HEK293 (cell line): ENCODE measurements at regions not wholly inside any gene's neighbourhood (a gene's known extent, or its start where the extent isn't known, plus 50 kb on each side); places are given as distances from the start of the nearest gene placed in this dataset.

Experiments
- GFI1B ChIP-seq: fragments of 450-650 bp; formaldehyde crosslinking; IDR thresholded peaks from 2 replicates; pipeline ENCODE4 v1.5.1; 2016; ENCODE audit warnings: missing biosample characterization, missing genetic modification characterization
- GLIS1 ChIP-seq: fragments of 450-650 bp; formaldehyde crosslinking; IDR thresholded peaks from 2 replicates; pipeline ENCODE4 v1.5.1; 2016; ENCODE audit warnings: missing biosample characterization, missing genetic modification characterization
- KLF17 ChIP-seq: fragments of 450-650 bp; formaldehyde crosslinking; IDR thresholded peaks from 2 replicates; pipeline ENCODE4 v1.5.1; 2016; ENCODE audit warnings: missing biosample characterization, missing genetic modification characterization
- MYNN ChIP-seq: fragments of 450-650 bp; formaldehyde crosslinking; IDR thresholded peaks from 2 replicates; pipeline ENCODE4 v1.5.1; 2016; ENCODE audit warnings: missing biosample characterization, missing genetic modification characterization, borderline replicate concordance
- RBAK ChIP-seq: fragments of 450-650 bp; formaldehyde crosslinking; IDR thresholded peaks from 2 replicates; pipeline ENCODE4 v1.5.1; 2016; ENCODE audit warnings: missing biosample characterization, missing genetic modification characterization
- SALL2 ChIP-seq: fragments of 450-650 bp; formaldehyde crosslinking; IDR thresholded peaks from 2 replicates; pipeline ENCODE4 v1.5.0; 2017; ENCODE audit warnings: missing biosample characterization, mild to moderate bottlenecking, missing genetic modification characterization, borderline replicate concordance
- SETDB1 ChIP-seq: IDR thresholded peaks from one replicate; pipeline ENCODE4 v1.6.1; 2017; ENCODE audit warnings: mild to moderate bottlenecking, low read length, moderate library complexity, mixed read lengths; ENCODE audit not compliant: insufficient read length
- TCF7L2 ChIP-seq: IDR thresholded peaks from 2 replicates; pipeline ENCODE4 v1.6.1; 2011; ENCODE audit warnings: low read depth, mild to moderate bottlenecking, inconsistent platforms, low read length, moderate library complexity, borderline replicate concordance
- YY1 ChIP-seq: fragments of 450-650 bp; formaldehyde crosslinking; IDR thresholded peaks from 2 replicates; pipeline ENCODE4 v1.5.1; 2018; ENCODE audit warnings: missing biosample characterization, missing genetic modification characterization
- ZBTB1 ChIP-seq: fragments of 450-650 bp; formaldehyde crosslinking; IDR thresholded peaks from 2 replicates; pipeline ENCODE4 v1.5.1; 2016; ENCODE audit warnings: missing biosample characterization, missing genetic modification characterization
- ZBTB49 ChIP-seq: fragments of 450-650 bp; formaldehyde crosslinking; IDR thresholded peaks from 2 replicates; pipeline ENCODE4 v1.5.1; 2016; ENCODE audit warnings: missing biosample characterization, missing genetic modification characterization, low read depth
- ZEB2 ChIP-seq: fragments of 450-650 bp; formaldehyde crosslinking; IDR thresholded peaks from 2 replicates; pipeline ENCODE4 v1.5.1; 2016; ENCODE audit warnings: missing biosample characterization, missing genetic modification characterization
- ZFP69B ChIP-seq: fragments of 450-650 bp; formaldehyde crosslinking; IDR thresholded peaks from 2 replicates; pipeline ENCODE4 v1.5.1; 2016; ENCODE audit warnings: missing biosample characterization, missing genetic modification characterization
- ZNF10 ChIP-seq: fragments of 450-650 bp; formaldehyde crosslinking; IDR thresholded peaks from 2 replicates; pipeline ENCODE4 v1.5.1; 2017; ENCODE audit warnings: missing biosample characterization, missing genetic modification characterization
- ZNF132 ChIP-seq: fragments of 450-650 bp; formaldehyde crosslinking; IDR thresholded peaks from 2 replicates; pipeline ENCODE4 v1.5.1; 2017; ENCODE audit warnings: missing biosample characterization, missing genetic modification characterization, borderline replicate concordance
- ZNF133 ChIP-seq: fragments of 450-650 bp; formaldehyde crosslinking; IDR thresholded peaks from 2 replicates; pipeline ENCODE4 v1.5.1; 2016; ENCODE audit warnings: missing biosample characterization, missing genetic modification characterization
- ZNF157 ChIP-seq: fragments of 450-650 bp; formaldehyde crosslinking; IDR thresholded peaks from 2 replicates; pipeline ENCODE4 v1.5.1; 2016; ENCODE audit warnings: missing biosample characterization, missing genetic modification characterization
- ZNF202 ChIP-seq: fragments of 450-650 bp; formaldehyde crosslinking; IDR thresholded peaks from 2 replicates; pipeline ENCODE4 v1.5.1; 2016; ENCODE audit warnings: missing biosample characterization, missing genetic modification characterization, borderline replicate concordance
- ZNF324 ChIP-seq: fragments of 450-650 bp; formaldehyde crosslinking; IDR thresholded peaks from 2 replicates; pipeline ENCODE4 v1.5.1; 2016; ENCODE audit warnings: missing biosample characterization, missing genetic modification characterization
- ZNF335 ChIP-seq: fragments of 450-650 bp; formaldehyde crosslinking; conservative IDR thresholded peaks from 2 replicates; pipeline ENCODE4 v1.5.1; 2016; ENCODE audit warnings: missing biosample characterization, missing genetic modification characterization
- ZNF350 ChIP-seq: fragments of 450-650 bp; formaldehyde crosslinking; IDR thresholded peaks from 2 replicates; pipeline ENCODE4 v1.5.0; 2017; ENCODE audit warnings: missing biosample characterization, mild to moderate bottlenecking, missing genetic modification characterization
- ZNF366 ChIP-seq: fragments of 450-650 bp; formaldehyde crosslinking; conservative IDR thresholded peaks from 2 replicates; pipeline ENCODE4 v1.5.1; 2016; ENCODE audit warnings: missing biosample characterization, missing genetic modification characterization
- ZNF48 ChIP-seq: fragments of 450-650 bp; formaldehyde crosslinking; IDR thresholded peaks from 2 replicates; pipeline ENCODE4 v1.5.1; 2016; ENCODE audit warnings: missing biosample characterization, missing genetic modification characterization
- ZNF501 ChIP-seq: fragments of 450-650 bp; formaldehyde crosslinking; IDR thresholded peaks from 2 replicates; pipeline ENCODE4 v1.5.1; 2016; ENCODE audit warnings: missing biosample characterization, missing genetic modification characterization
- ZNF514 ChIP-seq: fragments of 450-650 bp; formaldehyde crosslinking; IDR thresholded peaks from 2 replicates; pipeline ENCODE4 v1.5.1; 2016; ENCODE audit warnings: missing biosample characterization, missing genetic modification characterization
- ZNF521 ChIP-seq: fragments of 450-650 bp; formaldehyde crosslinking; IDR thresholded peaks from 2 replicates; pipeline ENCODE4 v1.5.1; 2017; ENCODE audit warnings: missing biosample characterization, mild to moderate bottlenecking, missing genetic modification characterization
- ZNF544 ChIP-seq: fragments of 450-650 bp; formaldehyde crosslinking; IDR thresholded peaks from 2 replicates; pipeline ENCODE4 v1.5.0; 2017; ENCODE audit warnings: missing biosample characterization, missing genetic modification characterization
- ZNF548 ChIP-seq: fragments of 450-650 bp; formaldehyde crosslinking; IDR thresholded peaks from 2 replicates; pipeline ENCODE4 v1.5.1; 2016; ENCODE audit warnings: missing biosample characterization, missing genetic modification characterization
- ZNF555 ChIP-seq: fragments of 450-650 bp; formaldehyde crosslinking; conservative IDR thresholded peaks from 2 replicates; pipeline ENCODE4 v1.5.1; 2017; ENCODE audit warnings: missing biosample characterization, mild to moderate bottlenecking, missing genetic modification characterization, inconsistent platforms
- ZNF600 ChIP-seq: fragments of 450-650 bp; formaldehyde crosslinking; IDR thresholded peaks from 2 replicates; pipeline ENCODE4 v1.5.1; 2016; ENCODE audit warnings: missing biosample characterization, missing genetic modification characterization
- ZNF621 ChIP-seq: fragments of 450-650 bp; formaldehyde crosslinking; IDR thresholded peaks from 2 replicates; pipeline ENCODE4 v1.5.1; 2017; ENCODE audit warnings: missing biosample characterization, missing genetic modification characterization
- ZNF664 ChIP-seq: fragments of 450-650 bp; formaldehyde crosslinking; IDR thresholded peaks from 2 replicates; pipeline ENCODE4 v1.5.1; 2016; ENCODE audit warnings: missing biosample characterization, missing genetic modification characterization
- ZNF701 ChIP-seq: fragments of 450-650 bp; formaldehyde crosslinking; IDR thresholded peaks from 2 replicates; pipeline ENCODE4 v1.5.1; 2016; ENCODE audit warnings: missing biosample characterization, missing genetic modification characterization
- ZNF747 ChIP-seq: fragments of 450-650 bp; formaldehyde crosslinking; IDR thresholded peaks from 2 replicates; pipeline ENCODE4 v1.5.1; 2016; ENCODE audit warnings: missing biosample characterization, missing genetic modification characterization
- ZNF768 ChIP-seq: fragments of 450-650 bp; formaldehyde crosslinking; IDR thresholded peaks from 2 replicates; pipeline ENCODE4 v1.5.1; 2018; ENCODE audit warnings: missing biosample characterization, mild to moderate bottlenecking, missing genetic modification characterization
- ZNF776 ChIP-seq: fragments of 450-650 bp; formaldehyde crosslinking; IDR thresholded peaks from 2 replicates; pipeline ENCODE4 v1.5.0; 2017; ENCODE audit warnings: missing biosample characterization, missing genetic modification characterization, borderline replicate concordance
- ZSCAN5A ChIP-seq: fragments of 450-650 bp; formaldehyde crosslinking; IDR thresholded peaks from 2 replicates; pipeline ENCODE4 v1.5.1; 2016; ENCODE audit warnings: missing biosample characterization, missing genetic modification characterization

- no peak for TF ChIP-seq ZNF747 (tag by site-specific recombination)
- no peak for TF ChIP-seq ZNF768
- TF ChIP-seq ZSCAN5A (tag by site-specific recombination) = no peak
- TF ChIP-seq GLIS1 (tag by site-specific recombination) = peak; percentile 91
- TF ChIP-seq ZNF133 (tag by site-specific recombination) = no peak
- TF ChIP-seq ZBTB49 (tag by site-specific recombination) = no peak
- no peak for TF ChIP-seq ZNF366 (tag by site-specific recombination)
- 0 out of 2 replicates have a peak, but pooled peaks have one; percentile 69 for TF ChIP-seq ZBTB1 (tag by site-specific recombination)
- TF ChIP-seq ZNF544 = no peak
- TF ChIP-seq ZNF350 = no peak
- peak; percentile 72 for TF ChIP-seq ZEB2 (tag by site-specific recombination)
- no peak for TF ChIP-seq ZNF521 (tag by site-specific recombination)
- peak; percentile 40; the same call in 1 of the 2 replicates for TF ChIP-seq KLF17 (tag by site-specific recombination)
- no peak for TF ChIP-seq ZNF701 (tag by site-specific recombination)
- TF ChIP-seq ZNF48 (tag by site-specific recombination) = no peak
- TF ChIP-seq ZNF335 (tag by site-specific recombination) = peak; percentile 90
- TF ChIP-seq SETDB1 = no peak
- TF ChIP-seq ZNF10 (tag by site-specific recombination) = no peak
- TF ChIP-seq ZNF600 (tag by site-specific recombination) = peak; percentile 43
- no peak for TF ChIP-seq MYNN
- TF ChIP-seq ZNF132 (tag by site-specific recombination) = no peak
- no peak for TF ChIP-seq ZNF664 (tag by site-specific recombination)
- TF ChIP-seq ZNF514 = no peak
- TF ChIP-seq RBAK = no peak
- TF ChIP-seq ZNF324 (tag by site-specific recombination) = peak; percentile 78; the same call in 1 of the 2 replicates
- TF ChIP-seq TCF7L2 = peak; percentile 94; the same call in 1 of the 2 replicates
- no peak for TF ChIP-seq SALL2 (tag by site-specific recombination)
- no peak for TF ChIP-seq ZFP69B (tag by site-specific recombination)
- TF ChIP-seq ZNF501 (tag by site-specific recombination) = peak; percentile 81
- peak; percentile 15; the same call in 1 of the 2 replicates for TF ChIP-seq YY1
- no peak; the same call in 1 of the 2 replicates for TF ChIP-seq GFI1B
- TF ChIP-seq ZNF555 (tag by site-specific recombination) = no peak
- TF ChIP-seq ZNF776 = no peak
- no peak for TF ChIP-seq ZNF157 (tag by site-specific recombination)
- no peak for TF ChIP-seq ZNF548
- no peak for TF ChIP-seq ZNF202 (tag by site-specific recombination)
- TF ChIP-seq ZNF621 (tag by site-specific recombination) = no peak
These were observed 271.4 kb downstream of the FOXD2 start (continued) for GRCh38 chr1:47709019-47709871.
